ENCODE measurements at regions not wholly inside any gene's neighbourhood (a gene's known extent, or its start where the extent isn't known, plus 50 kb on each side); places are given as distances from the start of the nearest gene placed in this dataset.

DNA sequence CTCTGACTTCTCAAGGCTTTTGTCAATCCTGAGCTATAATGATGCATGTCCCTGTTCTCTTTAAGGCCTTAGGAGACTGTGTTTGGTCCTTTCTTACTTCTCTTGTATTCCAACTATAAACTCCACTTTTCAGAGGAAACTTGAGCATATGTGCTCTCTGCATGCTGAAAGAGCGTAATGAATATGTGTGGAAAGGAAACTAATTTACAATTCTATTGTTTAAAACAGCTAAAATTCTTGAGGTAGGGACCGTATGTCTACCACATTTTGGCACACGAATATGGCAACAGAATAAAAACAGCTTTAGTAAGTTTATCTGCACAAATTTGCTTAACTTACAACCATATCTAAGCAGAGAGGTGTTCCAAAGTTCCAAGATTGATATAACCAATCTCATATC lies 242.0 kb upstream of the DCBLD2 start:
- TF ChIP-seq, protein P1, sequence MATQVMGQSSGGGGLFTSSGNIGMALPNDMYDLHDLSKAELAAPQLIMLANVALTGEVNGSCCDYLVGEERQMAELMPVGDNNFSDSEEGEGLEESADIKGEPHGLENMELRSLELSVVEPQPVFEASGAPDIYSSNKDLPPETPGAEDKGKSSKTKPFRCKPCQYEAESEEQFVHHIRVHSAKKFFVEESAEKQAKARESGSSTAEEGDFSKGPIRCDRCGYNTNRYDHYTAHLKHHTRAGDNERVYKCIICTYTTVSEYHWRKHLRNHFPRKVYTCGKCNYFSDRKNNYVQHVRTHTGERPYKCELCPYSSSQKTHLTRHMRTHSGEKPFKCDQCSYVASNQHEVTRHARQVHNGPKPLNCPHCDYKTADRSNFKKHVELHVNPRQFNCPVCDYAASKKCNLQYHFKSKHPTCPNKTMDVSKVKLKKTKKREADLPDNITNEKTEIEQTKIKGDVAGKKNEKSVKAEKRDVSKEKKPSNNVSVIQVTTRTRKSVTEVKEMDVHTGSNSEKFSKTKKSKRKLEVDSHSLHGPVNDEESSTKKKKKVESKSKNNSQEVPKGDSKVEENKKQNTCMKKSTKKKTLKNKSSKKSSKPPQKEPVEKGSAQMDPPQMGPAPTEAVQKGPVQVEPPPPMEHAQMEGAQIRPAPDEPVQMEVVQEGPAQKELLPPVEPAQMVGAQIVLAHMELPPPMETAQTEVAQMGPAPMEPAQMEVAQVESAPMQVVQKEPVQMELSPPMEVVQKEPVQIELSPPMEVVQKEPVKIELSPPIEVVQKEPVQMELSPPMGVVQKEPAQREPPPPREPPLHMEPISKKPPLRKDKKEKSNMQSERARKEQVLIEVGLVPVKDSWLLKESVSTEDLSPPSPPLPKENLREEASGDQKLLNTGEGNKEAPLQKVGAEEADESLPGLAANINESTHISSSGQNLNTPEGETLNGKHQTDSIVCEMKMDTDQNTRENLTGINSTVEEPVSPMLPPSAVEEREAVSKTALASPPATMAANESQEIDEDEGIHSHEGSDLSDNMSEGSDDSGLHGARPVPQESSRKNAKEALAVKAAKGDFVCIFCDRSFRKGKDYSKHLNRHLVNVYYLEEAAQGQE (IDR thresholded peaks at IDR 0.05; ENCODE audit: low read depth): no peak
- TF ChIP-seq RAD21 (IDR thresholded peaks at IDR 0.05; ENCODE audit: low read depth) (no peak), TCF12 (IDR thresholded peaks at IDR 0.05; ENCODE audit: low read depth) (no peak), ZBTB7A (IDR thresholded peaks at IDR 0.05; ENCODE audit: low read depth) (no peak), YY1 (IDR thresholded peaks at IDR 0.05; ENCODE audit: low read depth) (no peak), CREB1 (IDR thresholded peaks at IDR 0.05; ENCODE audit: low read depth) (no peak)

Measured in Ishikawa (cell line).